ENCODE measurements at regions not wholly inside any gene's neighbourhood (a gene's known extent, or its start where the extent isn't known, plus 50 kb on each side); places are given as distances from the start of the nearest gene placed in this dataset.

DNA sequence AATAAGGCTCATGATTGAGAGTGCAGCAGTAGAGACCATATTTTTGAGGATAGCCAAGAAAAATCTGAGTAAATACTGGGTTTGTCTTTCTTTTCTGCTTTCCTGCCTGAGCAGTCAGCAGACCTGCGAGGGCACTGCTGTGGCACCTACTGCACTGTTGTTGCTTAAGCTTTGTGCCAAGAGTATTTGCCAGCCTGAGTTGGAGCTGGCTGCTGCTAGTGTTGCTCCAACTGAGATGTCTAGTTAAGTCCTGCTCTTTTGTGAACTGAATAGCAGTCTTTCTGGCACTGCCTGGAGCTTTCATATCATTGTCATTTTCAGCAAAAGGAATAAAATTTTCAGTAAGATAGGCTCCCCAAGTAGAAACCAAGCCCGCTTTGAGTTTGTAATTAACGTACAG, 214.5 kb upstream of the P2RY1 start:
- H3K79me2 ChIP-seq (ENCODE audit: control insufficient read depth, insufficient read depth, low read length) = no peaks in the 10 kb centered on the region
- in situ Hi-C loops (cut with MboI) = no loop called here
- no peak overlapping the region for H3K4me2 ChIP-seq (ENCODE audit: control insufficient read depth, insufficient read depth)
- H3K36me3 ChIP-seq (ENCODE audit: control insufficient read depth in 2 of 2, insufficient read depth in 2 of 2, low read length in 1 of 2) = no peaks in the 10 kb centered on the region
- H3K9ac ChIP-seq (ENCODE audit: control insufficient read depth, insufficient read depth, low read length) = no peak overlapping the region
- H4K20me1 ChIP-seq (ENCODE audit: control insufficient read depth, insufficient read depth) = no peaks in the 10 kb centered on the region
- no peak overlapping the region for H3K27ac ChIP-seq (ENCODE audit: control insufficient read depth, insufficient read depth)
- H3K27me3 ChIP-seq (replicated peaks in 1 of 2; ENCODE audit: control insufficient read depth in 2 of 2, insufficient read depth in 2 of 2, low read length in 1 of 2) = no peaks in the 10 kb centered on the region
- ChIA-PET RAD21 (ENCODE audit: unreplicated experiment) (no interaction called here), CTCF (no interaction called here), POLR2A (interaction anchor here (0.6 kb wide), 1 partner anchor 140 kb away, joined by 3 read pairs; no protein-coding TSS in a partner anchor), SMC1A (ENCODE audit: uncharacterized antibody, unreplicated experiment) (no interaction called here)
- FAIRE-seq = no peak
- intact Hi-C loops (cut with micrococcal nuclease; ENCODE audit: unreplicated experiment) = no loop called here
- TF ChIP-seq, protein P1, sequence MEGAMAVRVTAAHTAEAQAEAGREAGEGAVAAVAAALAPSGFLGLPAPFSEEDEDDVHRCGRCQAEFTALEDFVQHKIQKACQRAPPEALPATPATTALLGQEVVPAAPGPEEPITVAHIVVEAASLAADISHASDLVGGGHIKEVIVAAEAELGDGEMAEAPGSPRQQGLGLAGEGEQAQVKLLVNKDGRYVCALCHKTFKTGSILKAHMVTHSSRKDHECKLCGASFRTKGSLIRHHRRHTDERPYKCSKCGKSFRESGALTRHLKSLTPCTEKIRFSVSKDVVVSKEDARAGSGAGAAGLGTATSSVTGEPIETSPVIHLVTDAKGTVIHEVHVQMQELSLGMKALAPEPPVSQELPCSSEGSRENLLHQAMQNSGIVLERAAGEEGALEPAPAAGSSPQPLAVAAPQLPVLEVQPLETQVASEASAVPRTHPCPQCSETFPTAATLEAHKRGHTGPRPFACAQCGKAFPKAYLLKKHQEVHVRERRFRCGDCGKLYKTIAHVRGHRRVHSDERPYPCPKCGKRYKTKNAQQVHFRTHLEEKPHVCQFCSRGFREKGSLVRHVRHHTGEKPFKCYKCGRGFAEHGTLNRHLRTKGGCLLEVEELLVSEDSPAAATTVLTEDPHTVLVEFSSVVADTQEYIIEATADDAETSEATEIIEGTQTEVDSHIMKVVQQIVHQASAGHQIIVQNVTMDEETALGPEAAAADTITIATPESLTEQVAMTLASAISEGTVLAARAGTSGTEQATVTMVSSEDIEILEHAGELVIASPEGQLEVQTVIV (IDR thresholded peaks at IDR 0.05; ENCODE audit: borderline replicate concordance, partially characterized antibody) = no peak
- TF ChIP-seq EGR1 (IDR thresholded peaks at IDR 0.05; ENCODE audit: borderline replicate concordance in 1 of 2, low read depth in 2 of 2, low read length in 2 of 2) = no peak
- TF ChIP-seq, protein P2, sequence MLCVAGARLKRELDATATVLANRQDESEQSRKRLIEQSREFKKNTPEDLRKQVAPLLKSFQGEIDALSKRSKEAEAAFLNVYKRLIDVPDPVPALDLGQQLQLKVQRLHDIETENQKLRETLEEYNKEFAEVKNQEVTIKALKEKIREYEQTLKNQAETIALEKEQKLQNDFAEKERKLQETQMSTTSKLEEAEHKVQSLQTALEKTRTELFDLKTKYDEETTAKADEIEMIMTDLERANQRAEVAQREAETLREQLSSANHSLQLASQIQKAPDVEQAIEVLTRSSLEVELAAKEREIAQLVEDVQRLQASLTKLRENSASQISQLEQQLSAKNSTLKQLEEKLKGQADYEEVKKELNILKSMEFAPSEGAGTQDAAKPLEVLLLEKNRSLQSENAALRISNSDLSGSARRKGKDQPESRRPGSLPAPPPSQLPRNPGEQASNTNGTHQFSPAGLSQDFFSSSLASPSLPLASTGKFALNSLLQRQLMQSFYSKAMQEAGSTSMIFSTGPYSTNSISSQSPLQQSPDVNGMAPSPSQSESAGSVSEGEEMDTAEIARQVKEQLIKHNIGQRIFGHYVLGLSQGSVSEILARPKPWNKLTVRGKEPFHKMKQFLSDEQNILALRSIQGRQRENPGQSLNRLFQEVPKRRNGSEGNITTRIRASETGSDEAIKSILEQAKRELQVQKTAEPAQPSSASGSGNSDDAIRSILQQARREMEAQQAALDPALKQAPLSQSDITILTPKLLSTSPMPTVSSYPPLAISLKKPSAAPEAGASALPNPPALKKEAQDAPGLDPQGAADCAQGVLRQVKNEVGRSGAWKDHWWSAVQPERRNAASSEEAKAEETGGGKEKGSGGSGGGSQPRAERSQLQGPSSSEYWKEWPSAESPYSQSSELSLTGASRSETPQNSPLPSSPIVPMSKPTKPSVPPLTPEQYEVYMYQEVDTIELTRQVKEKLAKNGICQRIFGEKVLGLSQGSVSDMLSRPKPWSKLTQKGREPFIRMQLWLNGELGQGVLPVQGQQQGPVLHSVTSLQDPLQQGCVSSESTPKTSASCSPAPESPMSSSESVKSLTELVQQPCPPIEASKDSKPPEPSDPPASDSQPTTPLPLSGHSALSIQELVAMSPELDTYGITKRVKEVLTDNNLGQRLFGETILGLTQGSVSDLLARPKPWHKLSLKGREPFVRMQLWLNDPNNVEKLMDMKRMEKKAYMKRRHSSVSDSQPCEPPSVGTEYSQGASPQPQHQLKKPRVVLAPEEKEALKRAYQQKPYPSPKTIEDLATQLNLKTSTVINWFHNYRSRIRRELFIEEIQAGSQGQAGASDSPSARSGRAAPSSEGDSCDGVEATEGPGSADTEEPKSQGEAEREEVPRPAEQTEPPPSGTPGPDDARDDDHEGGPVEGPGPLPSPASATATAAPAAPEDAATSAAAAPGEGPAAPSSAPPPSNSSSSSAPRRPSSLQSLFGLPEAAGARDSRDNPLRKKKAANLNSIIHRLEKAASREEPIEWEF (IDR thresholded peaks at IDR 0.05; ENCODE audit: insufficient replicate concordance, low read depth, low read length) = no peak
- no peak for TF ChIP-seq ZNF217 (IDR thresholded peaks at IDR 0.05)
- TF ChIP-seq, protein P3, sequence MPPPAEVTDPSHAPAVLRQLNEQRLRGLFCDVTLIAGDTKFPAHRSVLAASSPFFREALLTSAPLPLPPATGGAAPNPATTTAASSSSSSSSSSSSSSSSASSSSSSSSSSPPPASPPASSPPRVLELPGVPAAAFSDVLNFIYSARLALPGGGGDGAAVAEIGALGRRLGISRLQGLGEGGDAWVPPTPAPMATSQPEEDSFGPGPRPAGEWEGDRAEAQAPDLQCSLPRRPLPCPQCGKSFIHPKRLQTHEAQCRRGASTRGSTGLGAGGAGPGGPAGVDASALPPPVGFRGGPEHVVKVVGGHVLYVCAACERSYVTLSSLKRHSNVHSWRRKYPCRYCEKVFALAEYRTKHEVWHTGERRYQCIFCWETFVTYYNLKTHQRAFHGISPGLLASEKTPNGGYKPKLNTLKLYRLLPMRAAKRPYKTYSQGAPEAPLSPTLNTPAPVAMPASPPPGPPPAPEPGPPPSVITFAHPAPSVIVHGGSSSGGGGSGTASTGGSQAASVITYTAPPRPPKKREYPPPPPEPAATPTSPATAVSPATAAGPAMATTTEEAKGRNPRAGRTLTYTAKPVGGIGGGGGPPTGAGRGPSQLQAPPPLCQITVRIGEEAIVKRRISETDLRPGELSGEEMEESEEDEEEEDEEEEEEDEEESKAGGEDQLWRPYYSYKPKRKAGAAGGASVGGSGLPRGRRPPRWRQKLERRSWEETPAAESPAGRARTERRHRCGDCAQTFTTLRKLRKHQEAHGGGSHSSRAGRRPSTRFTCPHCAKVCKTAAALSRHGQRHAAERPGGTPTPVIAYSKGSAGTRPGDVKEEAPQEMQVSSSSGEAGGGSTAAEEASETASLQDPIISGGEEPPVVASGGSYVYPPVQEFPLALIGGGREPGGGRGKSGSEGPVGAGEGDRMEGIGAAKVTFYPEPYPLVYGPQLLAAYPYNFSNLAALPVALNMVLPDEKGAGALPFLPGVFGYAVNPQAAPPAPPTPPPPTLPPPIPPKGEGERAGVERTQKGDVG (CRISPR knock-in tag; IDR thresholded peaks at IDR 0.05) = no peak
- no peak for TF ChIP-seq MYC (IDR thresholded peaks at IDR 0.05; ENCODE audit: insufficient read depth, insufficient read length, insufficient replicate concordance, low read length, severe bottlenecking)
- no peak for DNase-seq (ENCODE audit: low read depth, low spot score)
- BruUV-seq (replicated peaks) = no TSS peak
- WGBS (ENCODE audit: insufficient coverage, insufficient replicate concordance, low lambda C conversion rate, missing lambda C conversion rate) = 96% methylated on average over 3 of the region's 3 CpGs
- no peak overlapping the region for H3K4me3 ChIP-seq
- ATAC-seq = no peak
- no peak overlapping the region for H2AFZ ChIP-seq (ENCODE audit: control insufficient read depth, low read depth, low read length)
- H3K9me3 ChIP-seq (replicated peaks; ENCODE audit: control insufficient read depth, insufficient read depth, low read length) = no peaks in the 10 kb centered on the region
- H3K4me1 ChIP-seq (ENCODE audit: control insufficient read depth, insufficient read depth, low read length) = no peaks in the 10 kb centered on the region
